GM23338 (cell line): ENCODE measurements at regions not wholly inside any gene's neighbourhood (a gene's known extent, or its start where the extent isn't known, plus 50 kb on each side); places are given as distances from the start of the nearest gene placed in this dataset.

Experiments used
- ATAC-seq: fragments of 200-7000 bp; cut with Tn5 transposase; 3 replicates; pipeline ENCODE4 v1.9.1; 2020
- DNase-seq: peaks from one replicate; pipeline ENCODE4 v3.0.0-alpha.2; 2015; ENCODE audit warnings: low spot score
- H2AFZ ChIP-seq: fragments of 200-600 bp; sonication (generic); 2 replicates; pipeline ENCODE4 v1.8.0; 2016; ENCODE audit warnings: antibody characterized with exemption, mild to moderate bottlenecking, moderate library complexity
- H3F3A ChIP-seq: fragments of 200-600 bp; sonication (generic); replicated peaks from 2 replicates; pipeline ENCODE4 v1.8.0; 2017; ENCODE audit warnings: antibody characterized with exemption, mixed run types, low read depth
- H3K27ac ChIP-seq: fragments of 200-600 bp; sonication (generic); 2 replicates; pipeline ENCODE4 v1.6.1; 2016; ENCODE audit warnings: low read depth
- H3K27me3 ChIP-seq: fragments of 200-600 bp; sonication (generic); 2 replicates; pipeline ENCODE4 v1.8.0; 2016; ENCODE audit warnings: mild to moderate bottlenecking, mixed run types, moderate library complexity; ENCODE audit not compliant: insufficient read depth
- H3K36me3 ChIP-seq: fragments of 200-600 bp; sonication (generic); 2 replicates; pipeline ENCODE4 v1.8.0; 2016; ENCODE audit warnings: mild to moderate bottlenecking; ENCODE audit not compliant: insufficient read depth
- H3K4me1 ChIP-seq: fragments of 200-600 bp; sonication (generic); 2 replicates; pipeline ENCODE4 v1.8.0; 2016; ENCODE audit warnings: mild to moderate bottlenecking, moderate library complexity; ENCODE audit not compliant: insufficient read depth
- H3K4me2 ChIP-seq: fragments of 200-600 bp; sonication (generic); 2 replicates; pipeline ENCODE4 v1.7.1; 2017; ENCODE audit warnings: mixed run types
- H3K4me3 ChIP-seq: fragments of 200-600 bp; sonication (generic); 2 replicates; pipeline ENCODE4 v1.6.1; 2016; ENCODE audit warnings: mixed run types
- H3K79me2 ChIP-seq: fragments of 200-600 bp; sonication (generic); replicated peaks from 2 replicates; pipeline ENCODE4 v1.8.0; 2017; ENCODE audit warnings: mild to moderate bottlenecking; ENCODE audit not compliant: insufficient read depth
- H3K9me2 ChIP-seq: fragments of 200-600 bp; sonication (generic); 2 replicates; pipeline ENCODE4 v1.8.0; 2017; ENCODE audit not compliant: insufficient read depth
- H4K20me1 ChIP-seq: fragments of 200-600 bp; sonication (generic); replicated peaks from 2 replicates; pipeline ENCODE4 v1.8.0; 2017; ENCODE audit warnings: mild to moderate bottlenecking; ENCODE audit not compliant: insufficient read depth
- H3K27ac Mint-ChIP-seq: 2 replicates; pipeline ENCODE4 v1.8.0; 2020; ENCODE audit warnings: inconsistent platforms, mild to moderate bottlenecking, moderate library complexity, mixed read lengths
- H3K27me3 Mint-ChIP-seq: 3 replicates; pipeline ENCODE4 v1.8.0; 2022; ENCODE audit warnings: low read depth, mild to moderate bottlenecking, moderate library complexity, mixed read lengths, inconsistent platforms; ENCODE audit not compliant: insufficient read depth, poor library complexity
- H3K36me3 Mint-ChIP-seq: 3 replicates; pipeline ENCODE4 v1.8.0; 2021; ENCODE audit warnings: low read depth, mild to moderate bottlenecking, inconsistent platforms, moderate library complexity, mixed read lengths
- H3K4me1 Mint-ChIP-seq: 3 replicates; pipeline ENCODE4 v1.8.0; 2020; ENCODE audit warnings: mild to moderate bottlenecking, inconsistent platforms, mixed read lengths
- H3K4me3 Mint-ChIP-seq: 3 replicates; pipeline ENCODE4 v1.8.0; 2021; ENCODE audit warnings: moderate library complexity, mild to moderate bottlenecking, inconsistent platforms, mixed read lengths
- H3K9me3 Mint-ChIP-seq: 3 replicates; pipeline ENCODE4 v1.8.0; 2020; ENCODE audit warnings: moderate library complexity, mild to moderate bottlenecking, inconsistent platforms, mixed read lengths
- CREB1 ChIP-seq: fragments of 250-450 bp; sonication (Bioruptor Pico); IDR thresholded peaks from 2 replicates; pipeline ENCODE4 v1.5.0; 2020; ENCODE audit warnings: low read depth, mild to moderate bottlenecking, moderate library complexity
- CTCF ChIP-seq, 2 experiments: fragments of 200-600 bp in 1 of 2; sonication (generic) in 1 of 2; conservative IDR thresholded peaks; 2 replicates each; pipeline versions ENCODE4 v1.5.1 to v1.6.1; 2016 to 2017; ENCODE audit warnings: antibody characterized with exemption in 2 of 2, low read depth in 2 of 2, mild to moderate bottlenecking in 2 of 2, moderate library complexity in 1 of 2
- NANOG ChIP-seq: IDR thresholded peaks from 2 replicates; pipeline ENCODE4 v1.6.1; 2016; ENCODE audit warnings: antibody characterized with exemption, borderline replicate concordance
- STAT1 ChIP-seq: IDR thresholded peaks from one replicate; pipeline ENCODE4 v1.6.1; 2016; ENCODE audit warnings: antibody characterized with exemption; ENCODE audit not compliant: unreplicated experiment
- ZNF114 ChIP-seq: fragments of 250-450 bp; sonication (Bioruptor Pico); IDR thresholded peaks from 2 replicates; pipeline ENCODE4 v1.5.0; 2020; ENCODE audit warnings: mild to moderate bottlenecking, moderate library complexity
- ZNF331 ChIP-seq: fragments of 250-450 bp; sonication (Bioruptor Pico); IDR thresholded peaks from 2 replicates; pipeline ENCODE4 v1.5.0; 2020; ENCODE audit warnings: low read depth, mild to moderate bottlenecking, moderate library complexity
- ZNF462 ChIP-seq: fragments of 250-450 bp; sonication (Bioruptor Pico); IDR thresholded peaks from 2 replicates; pipeline ENCODE4 v1.5.0; 2020; ENCODE audit warnings: mild to moderate bottlenecking, moderate library complexity

GRCh38 chr2:37782721-37783371 is 111.4 kb upstream of the CDC42EP3 start (continued):
- TF ChIP-seq ZNF462 (CRISPR knock-in tag) (no peak), ZNF331 (no peak), STAT1 (no peak), ZNF114 (no peak), CTCF (conservative IDR thresholded peaks at IDR 0.05; ENCODE audit: low read depth in 2 of 2) (no peak), CREB1 (CRISPR knock-in tag) (no peak)

GRCh38 chr2:37783545-37783944 is 112.1 kb upstream of the CDC42EP3 start:
- DNase-seq (no peak), ATAC-seq (no peak)
- H3K4me1 ChIP-seq = no peaks in the 10 kb centered on the region
- H3K27me3 ChIP-seq = no peaks in the 10 kb centered on the region
- H3K4me1 Mint-ChIP-seq = no peaks in the 10 kb centered on the region
- no peak overlapping the region for H3K4me3 ChIP-seq
- H3F3A ChIP-seq = no peaks in the 10 kb centered on the region
- no peak overlapping the region for H3K4me2 ChIP-seq
- no peaks in the 10 kb centered on the region for H3K27me3 Mint-ChIP-seq
- H3K36me3 Mint-ChIP-seq = peaks cover under 1% of the 10 kb centered on the region; the same call in 2 of the 3 replicates
- H3K27ac ChIP-seq = no peak overlapping the region
- H3K9me2 ChIP-seq = peaks cover 5% of the 10 kb centered on the region; the same call in 1 of the 2 replicates
- H3K4me3 Mint-ChIP-seq = no peak overlapping the region
- no peaks in the 10 kb centered on the region for H4K20me1 ChIP-seq
- peaks cover 9% of the 10 kb centered on the region for H3K9me3 Mint-ChIP-seq
- peaks cover 4% of the 10 kb centered on the region; the same call in 1 of the 2 replicates for H3K36me3 ChIP-seq
- H2AFZ ChIP-seq = no peak overlapping the region
- no peaks in the 10 kb centered on the region for H3K79me2 ChIP-seq
- no peak overlapping the region for H3K27ac Mint-ChIP-seq
- no peak for TF ChIP-seq STAT1
- no peak for TF ChIP-seq NANOG
- no peak for TF ChIP-seq CTCF (conservative IDR thresholded peaks at IDR 0.05; ENCODE audit: low read depth in 2 of 2)
